T-helper 2 cell treated with Interferon-gamma antibody and Interleukin-4, amounts not matched to agents 5 μg/mL and 100 μg/mL, for 36 hours (primary cell): ENCODE measurements at regions not wholly inside any gene's neighbourhood (a gene's known extent, or its start where the extent isn't known, plus 50 kb on each side); places are given as distances from the start of the nearest gene placed in this dataset.

Experiments
- DNase-seq: peaks from one replicate; pipeline ENCODE4 v3.0.0; 2021; ENCODE audit warnings: low spot score
- H3K27ac Mint-ChIP-seq: one replicate; pipeline ENCODE4 v1.8.0; 2021; ENCODE audit warnings: mild to moderate bottlenecking, mixed read lengths
- H3K27me3 Mint-ChIP-seq: one replicate; pipeline ENCODE4 v1.8.0; 2021; ENCODE audit warnings: low read depth, mixed read lengths
- H3K36me3 Mint-ChIP-seq: one replicate; pipeline ENCODE4 v1.8.0; 2021; ENCODE audit warnings: low read depth, mixed read lengths
- H3K4me1 Mint-ChIP-seq: one replicate; pipeline ENCODE4 v1.8.0; 2021; ENCODE audit warnings: low read depth, mixed read lengths
- H3K4me3 Mint-ChIP-seq: one replicate; pipeline ENCODE4 v1.8.0; 2022; ENCODE audit warnings: mild to moderate bottlenecking, moderate library complexity, mixed read lengths
- H3K9me3 Mint-ChIP-seq: one replicate; pipeline ENCODE4 v1.8.0; 2021; ENCODE audit warnings: mixed read lengths

GRCh38 chr1:87803375-87803774 is 474.7 kb downstream of the LMO4 start:
- no peaks in the 10 kb centered on the region for H3K27me3 Mint-ChIP-seq
- H3K4me1 Mint-ChIP-seq: no peaks in the 10 kb centered on the region
- H3K27ac Mint-ChIP-seq: no peak overlapping the region
- H3K36me3 Mint-ChIP-seq: no peaks in the 10 kb centered on the region
- H3K4me3 Mint-ChIP-seq: no peak overlapping the region
- DNase-seq: no peak
- H3K9me3 Mint-ChIP-seq: no peaks in the 10 kb centered on the region

- H3K9me3 Mint-ChIP-seq: no peaks in the 10 kb centered on the region
- no peaks in the 10 kb centered on the region for H3K36me3 Mint-ChIP-seq
- no peak overlapping the region for H3K4me3 Mint-ChIP-seq
- no peaks in the 10 kb centered on the region for H3K4me1 Mint-ChIP-seq
- DNase-seq: no peak
- no peak overlapping the region for H3K27ac Mint-ChIP-seq
- no peaks in the 10 kb centered on the region for H3K27me3 Mint-ChIP-seq
Measured at GRCh38 chr1:87804128-87804527, 475.4 kb downstream of the LMO4 start.

GRCh38 chr1:87805666-87806378 is 477.1 kb downstream of the LMO4 start:
- Mint-ChIP-seq H3K27ac (no peak overlapping the region), H3K4me3 (no peak overlapping the region), H3K27me3 (no peaks in the 10 kb centered on the region), H3K36me3 (no peaks in the 10 kb centered on the region), H3K4me1 (no peaks in the 10 kb centered on the region), H3K9me3 (no peaks in the 10 kb centered on the region)
- DNase-seq: no peak

GRCh38 chr1:87806379-87807094 is 477.9 kb downstream of the LMO4 start:
- Mint-ChIP-seq H3K4me1 (no peaks in the 10 kb centered on the region), H3K4me3 (no peak overlapping the region), H3K27ac (no peak overlapping the region), H3K36me3 (no peaks in the 10 kb centered on the region), H3K9me3 (no peaks in the 10 kb centered on the region), H3K27me3 (no peaks in the 10 kb centered on the region)
- no peak for DNase-seq

GRCh38 chr1:87810166-87810565 is 481.5 kb downstream of the LMO4 start:
- no peaks in the 10 kb centered on the region for H3K36me3 Mint-ChIP-seq
- no peaks in the 10 kb centered on the region for H3K9me3 Mint-ChIP-seq
- no peak overlapping the region for H3K27ac Mint-ChIP-seq
- H3K4me3 Mint-ChIP-seq: no peak overlapping the region
- no peak for DNase-seq
- H3K4me1 Mint-ChIP-seq: no peaks in the 10 kb centered on the region
- no peaks in the 10 kb centered on the region for H3K27me3 Mint-ChIP-seq

- Mint-ChIP-seq H3K27me3 (no peaks in the 10 kb centered on the region), H3K4me1 (no peaks in the 10 kb centered on the region), H3K27ac (no peak overlapping the region), H3K4me3 (no peak overlapping the region), H3K36me3 (no peaks in the 10 kb centered on the region), H3K9me3 (no peaks in the 10 kb centered on the region)
- DNase-seq: no peak
Measured at GRCh38 chr1:87812871-87813577, 484.3 kb downstream of the LMO4 start.

- Mint-ChIP-seq H3K4me3 (no peak overlapping the region), H3K4me1 (no peaks in the 10 kb centered on the region), H3K27ac (no peak overlapping the region), H3K27me3 (no peaks in the 10 kb centered on the region), H3K9me3 (no peaks in the 10 kb centered on the region), H3K36me3 (no peaks in the 10 kb centered on the region)
- DNase-seq: no peak
Measured at GRCh38 chr1:87814573-87814972, 485.9 kb downstream of the LMO4 start.

GRCh38 chr1:87816646-87817045 is 488.0 kb downstream of the LMO4 start:
- H3K36me3 Mint-ChIP-seq: no peaks in the 10 kb centered on the region
- H3K27ac Mint-ChIP-seq: no peak overlapping the region
- no peak overlapping the region for H3K4me3 Mint-ChIP-seq
- no peaks in the 10 kb centered on the region for H3K27me3 Mint-ChIP-seq
- DNase-seq: no peak
- no peaks in the 10 kb centered on the region for H3K4me1 Mint-ChIP-seq
- no peaks in the 10 kb centered on the region for H3K9me3 Mint-ChIP-seq

GRCh38 chr1:87820668-87821334 is 492.1 kb downstream of the LMO4 start:
- Mint-ChIP-seq H3K4me1 (no peaks in the 10 kb centered on the region), H3K4me3 (no peak overlapping the region), H3K27ac (no peak overlapping the region), H3K27me3 (no peaks in the 10 kb centered on the region), H3K36me3 (no peaks in the 10 kb centered on the region), H3K9me3 (no peaks in the 10 kb centered on the region)
- DNase-seq: no peak

GRCh38 chr1:87821335-87821697 is 492.6 kb downstream of the LMO4 start:
- DNase-seq: no peak
- Mint-ChIP-seq H3K27ac (no peak overlapping the region), H3K4me3 (no peak overlapping the region), H3K36me3 (no peaks in the 10 kb centered on the region), H3K9me3 (no peaks in the 10 kb centered on the region), H3K4me1 (no peaks in the 10 kb centered on the region), H3K27me3 (no peaks in the 10 kb centered on the region)

GRCh38 chr1:87826681-87827251 is 498.1 kb downstream of the LMO4 start:
- no peak overlapping the region for H3K4me3 Mint-ChIP-seq

GRCh38 chr1:87829360-87829759 is 500.7 kb downstream of the LMO4 start:
- H3K9me3 Mint-ChIP-seq: no peaks in the 10 kb centered on the region
- no peak overlapping the region for H3K4me3 Mint-ChIP-seq
- no peak for DNase-seq
- H3K27ac Mint-ChIP-seq: no peak overlapping the region
- no peaks in the 10 kb centered on the region for H3K27me3 Mint-ChIP-seq
- H3K36me3 Mint-ChIP-seq: no peaks in the 10 kb centered on the region
- H3K4me1 Mint-ChIP-seq: no peaks in the 10 kb centered on the region

More at GRCh38 chr1:87826681-87827251, 498.1 kb downstream of the LMO4 start:
- no peaks in the 10 kb centered on the region for H3K27me3 Mint-ChIP-seq
- H3K27ac Mint-ChIP-seq: no peak overlapping the region
- DNase-seq: no peak
- no peaks in the 10 kb centered on the region for H3K36me3 Mint-ChIP-seq
- H3K9me3 Mint-ChIP-seq: no peaks in the 10 kb centered on the region
- H3K4me1 Mint-ChIP-seq: no peaks in the 10 kb centered on the region

- no peaks in the 10 kb centered on the region for H3K36me3 Mint-ChIP-seq
- DNase-seq: no peak
- no peak overlapping the region for H3K27ac Mint-ChIP-seq
- H3K4me3 Mint-ChIP-seq: no peak overlapping the region
- H3K9me3 Mint-ChIP-seq: no peaks in the 10 kb centered on the region
- no peaks in the 10 kb centered on the region for H3K4me1 Mint-ChIP-seq
- H3K27me3 Mint-ChIP-seq: no peaks in the 10 kb centered on the region
Measured at GRCh38 chr1:87830432-87830978, 501.8 kb downstream of the LMO4 start.
